PC-3 (cell line): ENCODE measurements at regions not wholly inside any gene's neighbourhood (a gene's known extent, or its start where the extent isn't known, plus 50 kb on each side); places are given as distances from the start of the nearest gene placed in this dataset.
A peak's percentile ranks its signal among the peaks of the same experiment; 100 is the strongest.

Experiments used
- CTCF ChIP-seq: fragments of 300-600 bp; sonication (generic); conservative IDR thresholded peaks from 2 replicates; pipeline ENCODE4 v1.5.1; 2017; ENCODE audit warnings: antibody characterized with exemption, low read depth, mild to moderate bottlenecking, low read length
- EZH2 ChIP-seq: fragments of 300-600 bp; sonication (generic); IDR thresholded peaks from one replicate; pipeline ENCODE4 v1.6.1; 2017; ENCODE audit warnings: antibody characterized with exemption, mild to moderate bottlenecking, low read length; ENCODE audit not compliant: unreplicated experiment
- EZH2phosphoT487 ChIP-seq: fragments of 300-600 bp; sonication (generic); IDR thresholded peaks from 2 replicates; pipeline ENCODE4 v1.6.1; 2018; ENCODE audit warnings: mild to moderate bottlenecking, antibody characterized with exemption, low read length, borderline replicate concordance

- TF ChIP-seq CTCF, result peak; percentile 69
- no peak for TF ChIP-seq EZH2phosphoT487
- peak; percentile 64 for TF ChIP-seq EZH2
Observed at GRCh38 chr10:100670828-100671479, 74.4 kb upstream of the PAX2 start.
